AG09309 (cell line): ENCODE measurements at regions not wholly inside any gene's neighbourhood (a gene's known extent, or its start where the extent isn't known, plus 50 kb on each side); places are given as distances from the start of the nearest gene placed in this dataset.

ENCODE experiments used
- DNase-seq: peaks from one replicate; pipeline ENCODE4 v3.0.0-alpha.2; 2010; ENCODE audit warnings: low read depth
- H3K4me3 ChIP-seq: 2 replicates; pipeline ENCODE4 v1.5.1; 2011; ENCODE audit warnings: mild to moderate bottlenecking, low read depth, low read length, moderate library complexity; ENCODE audit not compliant: control insufficient read depth
- CTCF ChIP-seq: IDR thresholded peaks from 2 replicates; pipeline ENCODE4 v1.5.1; 2011; ENCODE audit warnings: mild to moderate bottlenecking, low read depth, low read length, inconsistent platforms; ENCODE audit not compliant: insufficient read depth, control insufficient read depth; ENCODE audit errors: missing control alignments

DNA sequence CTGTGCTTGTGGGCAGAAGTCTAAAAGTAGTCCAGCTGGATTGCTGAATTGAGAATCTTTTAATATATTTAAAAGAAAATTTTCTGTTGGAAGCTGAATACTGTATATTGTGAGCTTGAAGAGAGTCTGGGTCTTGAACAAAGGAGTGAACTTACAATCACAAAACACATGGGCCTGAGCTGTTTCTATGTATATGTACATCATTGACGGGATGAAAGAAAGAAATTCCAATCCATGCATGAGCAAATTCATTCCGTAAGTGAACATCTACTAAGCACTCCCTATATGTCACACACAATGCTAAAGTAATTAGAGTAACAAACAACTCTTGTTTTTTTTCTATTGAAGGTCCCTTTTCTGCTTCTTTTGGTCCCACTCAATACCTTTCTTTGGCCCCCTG lies 331.0 kb downstream of the HS3ST1 start:
- no peak overlapping the region for H3K4me3 ChIP-seq
- no peak for TF ChIP-seq CTCF
- DNase-seq: no peak

DNA sequence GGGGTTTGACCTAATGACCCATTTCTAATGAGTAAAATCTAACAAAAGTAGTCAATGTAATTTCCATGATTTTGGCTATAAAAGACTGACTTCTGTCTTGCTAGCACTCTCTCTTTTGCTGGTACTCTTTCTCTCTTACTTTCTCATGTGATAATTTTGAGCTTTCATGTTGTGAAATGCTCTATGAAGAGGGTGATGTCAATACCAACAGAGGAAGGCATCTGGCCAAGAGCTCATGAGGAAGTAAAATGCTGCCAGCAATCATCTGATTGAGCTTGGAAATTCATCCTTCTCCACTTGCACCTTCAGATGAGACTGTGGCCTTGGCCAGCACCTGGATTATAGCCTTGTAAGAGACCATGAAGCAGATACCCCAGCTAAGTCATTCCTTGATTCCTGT lies 347.7 kb downstream of the HS3ST1 start:
- no peak overlapping the region for H3K4me3 ChIP-seq
- no peak for TF ChIP-seq CTCF
- DNase-seq: no peak

GRCh38 chr4:11079171-11079570 lies 349.5 kb downstream of the HS3ST1 start:
- no peak for TF ChIP-seq CTCF
- no peak overlapping the region for H3K4me3 ChIP-seq
- DNase-seq: no peak

DNA sequence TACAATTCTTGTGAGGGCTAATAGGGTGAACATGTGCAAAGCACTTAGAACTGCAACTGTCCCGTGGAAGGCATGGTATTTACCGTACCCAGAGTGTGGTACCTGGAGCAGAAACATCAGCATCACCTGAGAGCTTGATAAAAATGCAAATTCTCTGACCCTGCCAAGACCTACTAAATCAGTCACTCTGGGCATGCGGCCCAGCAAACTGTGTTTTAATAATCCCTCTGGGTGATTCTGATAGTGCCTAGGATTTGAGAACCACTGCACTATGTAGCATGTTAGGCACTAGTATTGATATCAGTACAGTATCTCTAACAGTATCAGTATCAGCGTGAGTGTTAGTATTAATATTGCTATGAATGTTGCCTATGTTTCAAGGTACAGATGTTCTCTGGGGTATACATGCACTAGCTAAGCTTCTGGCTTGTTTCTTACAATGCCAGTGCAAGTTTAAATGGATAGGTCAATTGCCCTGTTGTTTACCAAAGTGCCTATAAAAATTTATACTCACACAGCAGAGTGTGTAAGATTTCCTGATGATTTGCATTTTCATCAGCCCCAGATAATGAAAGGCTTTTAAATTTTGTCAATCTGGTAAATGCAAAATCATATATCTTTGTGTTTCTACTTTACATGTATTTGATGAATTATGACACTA lies 354.0 kb downstream of the HS3ST1 start:
- no peak for TF ChIP-seq CTCF
- DNase-seq: no peak
- H3K4me3 ChIP-seq: no peak overlapping the region

DNA sequence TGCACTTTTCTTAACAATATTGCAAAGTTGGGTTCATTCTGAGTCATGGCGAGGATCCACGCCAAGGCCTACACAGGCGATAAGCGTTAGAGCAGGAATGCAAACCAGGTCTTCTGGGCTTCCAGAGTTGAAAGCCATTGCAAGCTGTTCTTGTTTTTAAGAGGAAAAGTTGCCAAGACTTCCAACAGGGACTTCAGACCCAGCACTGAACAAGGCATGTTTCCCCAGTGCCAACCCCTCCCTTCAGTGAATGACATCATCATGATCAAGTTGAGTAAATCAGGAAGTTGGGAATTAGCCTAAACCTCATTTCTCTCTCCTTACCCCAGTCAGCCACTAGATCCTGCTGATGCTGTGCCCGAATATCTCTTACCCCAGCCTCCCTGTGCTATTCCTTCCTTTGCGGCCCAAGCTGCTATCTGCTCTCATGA lies 355.1 kb downstream of the HS3ST1 start:
- TF ChIP-seq CTCF: no peak
- no peak for DNase-seq
- H3K4me3 ChIP-seq: no peak overlapping the region

GRCh38 chr4:11072999-11073398 lies 355.7 kb downstream of the HS3ST1 start:
- no peak overlapping the region for H3K4me3 ChIP-seq
- no peak for TF ChIP-seq CTCF
- DNase-seq: no peak
